Peyer's patch (tissue), 4 donors: ENCODE measurements at regions not wholly inside any gene's neighbourhood (a gene's known extent, or its start where the extent isn't known, plus 50 kb on each side); places are given as distances from the start of the nearest gene placed in this dataset.

Source experiments
- CTCF ChIP-seq, 6 experiments: fragments of 450-650 bp in 4 of 6; fragments of 200-600 bp in 2 of 6; sonication (generic) in 1 of 6; IDR thresholded peaks; one replicate each; pipeline ENCODE4 v1.5.1; 2017 to 2019; ENCODE audit warnings: antibody characterized with exemption in 6 of 6, mild to moderate bottlenecking in 3 of 6, moderate library complexity in 1 of 6
- POLR2A ChIP-seq, 2 donors: fragments of 450-650 bp; IDR thresholded peaks; one replicate each; pipeline ENCODE4 v1.5.1; 2017; ENCODE audit warnings: antibody characterized with exemption in 2 of 2, mild to moderate bottlenecking in 2 of 2, moderate library complexity in 2 of 2

DNA sequence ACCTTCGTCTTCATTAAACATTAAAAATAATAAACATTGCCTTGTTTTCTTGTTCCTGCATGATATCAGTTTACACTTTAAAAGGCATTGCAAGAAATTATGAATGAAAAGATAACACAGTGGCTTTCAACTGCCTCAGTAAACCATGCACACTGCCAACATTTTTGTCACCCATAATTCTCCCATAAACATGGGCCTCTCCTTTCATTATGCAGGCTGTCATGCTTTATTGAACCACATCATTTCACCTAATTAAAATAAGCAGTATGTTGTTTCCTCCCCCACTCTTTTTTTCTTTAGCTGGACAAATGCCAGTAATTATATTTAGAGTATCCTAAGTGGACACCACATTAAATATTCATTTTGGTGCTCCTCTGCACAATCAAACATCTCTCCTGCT is 1566.5 kb upstream of the SLC10A2 start:
- TF ChIP-seq CTCF (IDR thresholded peaks at IDR 0.05) (no peak), POLR2A (IDR thresholded peaks at IDR 0.05) (no peak)
